IPS-NIHi7 (cell line): ENCODE measurements at regions not wholly inside any gene's neighbourhood (a gene's known extent, or its start where the extent isn't known, plus 50 kb on each side); places are given as distances from the start of the nearest gene placed in this dataset.
"Not testable (repeated sequence)": the region's sequence is repeated elsewhere in the genome, so short reads cannot be mapped to it uniquely, and the experiment has no call there.

Experiments
- DNase-seq: peaks from one replicate; pipeline ENCODE4 v3.0.0; 2012; ENCODE audit warnings: mixed read lengths; ENCODE audit errors: extremely low spot score

GRCh38 chr9:115400796-115401195, 282.8 kb upstream of the TNC start:
- DNase-seq, result no peak

GRCh38 chr9:115401756-115402327, 283.9 kb upstream of the TNC start:
- no peak for DNase-seq

DNA sequence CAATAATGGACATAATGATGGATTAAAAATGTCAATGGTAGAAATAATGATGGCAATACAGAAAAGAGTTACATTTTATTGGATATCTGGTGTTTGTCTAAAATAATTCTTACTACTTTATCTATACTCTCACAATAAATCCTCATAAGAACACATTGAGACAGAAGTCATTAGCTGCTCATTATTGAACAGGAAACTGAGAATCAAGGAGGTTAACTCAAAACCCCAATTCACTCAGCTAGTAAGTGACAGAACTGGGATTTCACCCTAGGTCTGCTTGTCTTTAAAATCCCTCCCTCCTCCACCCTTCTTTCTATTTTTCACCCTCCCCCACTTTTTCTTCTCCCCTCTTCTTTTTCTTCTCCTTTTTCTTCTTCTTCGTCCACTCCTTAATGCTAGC, 285.8 kb upstream of the TNC start:
- DNase-seq, result no peak

DNA sequence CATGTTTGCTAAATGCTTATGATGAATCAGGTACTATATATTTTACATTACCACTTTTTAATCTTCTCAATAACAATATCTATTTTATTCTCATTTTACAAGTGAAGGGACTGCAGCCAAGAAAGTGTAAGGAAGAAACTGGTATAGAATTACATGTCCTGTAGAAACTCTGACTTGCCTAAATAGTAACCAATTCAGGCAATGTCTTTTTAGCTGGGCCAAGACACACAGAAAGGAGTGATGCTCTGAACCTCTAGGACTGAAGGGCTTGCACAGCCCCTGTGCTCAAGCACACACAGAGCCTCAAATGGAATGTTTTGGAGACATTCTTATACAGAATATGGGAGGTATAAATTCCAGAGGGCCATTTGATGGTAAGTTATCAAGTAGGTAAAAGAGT, 286.4 kb upstream of the TNC start:
- DNase-seq, result no peak

DNA sequence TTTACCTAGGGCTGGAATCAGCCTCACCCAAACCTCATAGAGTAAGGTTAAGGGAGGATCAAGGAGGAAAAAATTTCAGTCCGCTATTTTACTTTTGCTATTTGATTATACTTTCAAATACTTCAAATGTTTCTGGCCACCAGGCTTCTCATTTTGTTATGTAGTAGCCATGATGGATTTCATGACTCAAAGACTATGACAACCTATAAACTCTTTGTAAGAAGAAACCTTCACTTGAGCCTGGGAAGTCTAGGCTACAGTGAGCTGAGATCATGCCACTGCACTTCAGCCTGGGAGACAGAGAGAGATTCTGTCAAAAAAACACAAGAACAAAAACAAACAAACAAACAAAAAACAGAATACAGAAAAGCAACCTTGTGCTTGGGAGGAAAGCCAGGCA, 293.6 kb upstream of the TNC start:
- no peak for DNase-seq

DNA sequence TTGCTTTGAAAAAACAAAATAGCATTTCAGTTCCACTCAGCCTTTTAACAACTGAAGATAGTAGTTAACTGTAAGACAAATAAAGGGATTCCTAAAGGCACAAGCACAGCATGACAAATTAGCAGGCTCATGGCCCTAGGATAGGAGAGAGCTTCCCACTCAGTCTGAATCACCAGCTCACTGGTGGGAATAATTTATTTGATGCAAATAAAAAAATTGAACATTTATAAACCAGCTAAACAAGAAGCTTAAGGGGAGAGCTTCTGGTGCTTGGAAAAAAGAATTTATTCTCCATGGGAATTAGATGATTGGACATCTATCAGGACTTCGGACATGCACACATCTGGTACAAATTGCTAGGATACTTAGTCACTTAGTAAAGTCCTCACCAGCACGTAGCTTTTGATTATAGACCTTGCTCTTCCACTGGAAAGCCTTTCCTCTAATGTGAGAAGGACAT, 294.1 kb upstream of the TNC start:
- no peak for DNase-seq

- no peak for DNase-seq
Measured at GRCh38 chr9:115412656-115413055, 294.7 kb upstream of the TNC start.

DNA sequence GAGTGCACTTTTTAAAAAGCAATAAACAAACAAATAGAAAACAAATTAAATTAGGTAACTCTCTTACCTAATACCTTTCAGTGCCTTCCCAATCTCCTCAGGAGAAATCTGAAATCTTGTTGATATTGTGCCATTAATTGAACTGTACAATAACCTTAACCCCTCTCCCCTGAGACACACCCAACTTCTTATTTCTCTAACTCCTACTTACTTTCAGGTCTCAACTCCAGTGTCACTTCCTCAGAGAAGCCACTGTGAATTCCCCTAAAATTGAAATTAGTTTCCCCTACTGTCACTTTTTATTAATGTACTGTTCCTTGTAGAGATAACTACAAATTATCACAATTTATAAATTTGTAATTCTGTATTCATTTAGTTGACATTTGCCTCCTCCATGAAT, 295.3 kb upstream of the TNC start:
- DNase-seq, result no peak

GRCh38 chr9:115413766-115414382, 295.9 kb upstream of the TNC start:
- no peak for DNase-seq

- DNase-seq, result no peak
Measured at GRCh38 chr9:115414561-115414960, 296.6 kb upstream of the TNC start.

DNA sequence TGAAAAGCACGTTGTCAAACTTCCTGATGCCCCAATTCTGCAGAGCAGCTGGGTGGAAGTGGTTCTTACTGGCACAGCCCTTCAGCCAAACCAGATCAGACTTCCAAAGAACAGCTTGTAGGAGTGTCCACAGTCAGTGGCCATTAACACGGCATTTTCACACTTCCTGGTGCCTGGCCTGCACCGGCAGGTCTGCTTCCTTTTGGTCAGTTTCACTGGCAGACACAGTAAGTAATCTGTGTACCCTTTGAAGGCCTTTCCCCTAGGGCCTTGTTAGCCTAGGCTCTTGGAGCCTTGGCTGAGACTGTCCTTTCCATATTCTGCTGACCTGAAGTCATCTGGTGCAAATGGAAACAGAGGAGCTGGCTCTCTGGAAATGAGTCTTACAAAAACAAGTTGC, 297.5 kb upstream of the TNC start:
- no peak for DNase-seq

DNA sequence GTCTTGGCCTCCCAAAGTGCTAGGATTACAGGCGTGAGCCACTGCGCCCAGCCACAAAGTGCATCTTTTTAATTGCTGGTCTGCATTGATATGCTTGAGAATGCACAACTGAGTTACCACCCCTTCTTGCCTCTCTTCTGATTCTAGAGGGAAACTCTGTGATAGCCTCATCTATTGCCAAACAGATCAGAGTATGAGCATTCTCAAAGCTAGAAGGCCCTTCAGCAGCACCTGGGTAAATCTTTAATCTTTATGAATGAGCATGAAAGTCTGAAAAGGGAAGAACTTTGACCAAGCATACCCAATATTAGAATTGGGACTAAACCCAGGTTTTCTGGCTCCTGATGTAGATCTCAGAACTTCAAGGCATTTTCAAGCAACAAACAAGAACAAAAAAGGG, 298.3 kb upstream of the TNC start:
- DNase-seq, result no peak

GRCh38 chr9:115418181-115418580, 300.2 kb upstream of the TNC start:
- not testable (repeated sequence) for DNase-seq

- no peak for DNase-seq
Measured at GRCh38 chr9:115422932-115423440, 305.0 kb upstream of the TNC start.

DNA sequence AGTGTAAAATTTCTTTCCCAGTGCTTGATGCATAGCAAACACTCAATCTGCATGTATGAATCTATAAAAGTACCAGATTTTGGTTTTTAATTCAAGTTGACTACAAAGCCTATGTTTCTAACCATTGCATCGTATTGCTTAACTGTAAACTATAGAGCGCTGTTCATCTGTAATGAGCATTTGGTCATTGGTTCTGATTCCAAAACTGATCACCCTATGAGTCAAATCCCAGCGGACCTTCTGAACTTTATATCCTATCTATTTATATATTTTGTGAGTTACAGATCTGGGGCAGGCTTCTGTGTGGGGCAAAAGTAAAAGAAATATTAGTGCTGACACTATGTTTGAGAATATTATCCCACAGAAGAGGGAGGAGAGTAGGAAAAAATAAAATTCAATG, 305.7 kb upstream of the TNC start:
- no peak for DNase-seq

DNA sequence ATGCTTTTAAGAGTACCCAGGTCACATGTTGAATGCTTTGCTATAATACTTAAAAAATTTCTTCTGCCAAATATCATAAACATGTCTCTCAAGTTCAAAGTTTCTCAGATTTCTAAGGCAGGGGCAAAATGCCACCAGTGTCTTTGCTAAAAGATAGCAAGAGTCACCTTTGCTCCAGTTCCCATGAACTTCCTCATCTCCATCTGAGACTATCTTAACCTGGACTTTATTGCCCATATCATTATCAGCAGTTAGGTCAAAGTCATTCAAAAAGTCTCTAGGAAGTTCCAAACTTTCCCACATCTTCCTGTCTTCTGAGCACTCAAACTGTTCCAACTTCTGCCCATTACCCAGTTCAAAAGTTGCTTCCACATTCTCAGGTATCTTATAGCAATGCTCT, 307.6 kb upstream of the TNC start:
- DNase-seq, result no peak

GRCh38 chr9:115437418-115437817, 319.5 kb upstream of the TNC start:
- DNase-seq, result no peak

- no peak for DNase-seq
Measured at GRCh38 chr9:115439641-115440040, 321.7 kb upstream of the TNC start.

GRCh38 chr9:115442054-115442453, 324.1 kb upstream of the TNC start:
- no peak for DNase-seq

GRCh38 chr9:115443890-115444289, 325.9 kb upstream of the TNC start:
- no peak for DNase-seq

DNA sequence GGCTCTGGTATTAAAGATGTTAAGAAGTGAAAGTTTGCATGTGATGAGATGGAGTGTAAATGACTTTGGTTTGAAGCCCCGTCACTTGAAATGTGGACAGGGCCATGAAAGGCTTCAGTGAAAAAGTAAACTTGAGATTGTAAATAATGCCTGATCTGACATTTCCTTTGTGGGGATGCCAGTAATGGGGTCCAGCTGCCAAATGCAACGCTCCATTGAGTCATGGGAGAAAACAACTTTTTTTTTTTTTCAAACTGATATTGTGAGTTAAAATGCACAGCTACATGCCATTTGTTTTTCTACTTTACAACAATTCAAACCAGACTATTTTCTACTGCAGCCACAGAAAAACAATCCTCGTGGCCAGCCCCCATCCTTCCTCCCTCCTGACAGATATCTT, 327.0 kb upstream of the TNC start:
- no peak for DNase-seq

GRCh38 chr9:115445655-115446054, 327.7 kb upstream of the TNC start:
- DNase-seq, result no peak

DNA sequence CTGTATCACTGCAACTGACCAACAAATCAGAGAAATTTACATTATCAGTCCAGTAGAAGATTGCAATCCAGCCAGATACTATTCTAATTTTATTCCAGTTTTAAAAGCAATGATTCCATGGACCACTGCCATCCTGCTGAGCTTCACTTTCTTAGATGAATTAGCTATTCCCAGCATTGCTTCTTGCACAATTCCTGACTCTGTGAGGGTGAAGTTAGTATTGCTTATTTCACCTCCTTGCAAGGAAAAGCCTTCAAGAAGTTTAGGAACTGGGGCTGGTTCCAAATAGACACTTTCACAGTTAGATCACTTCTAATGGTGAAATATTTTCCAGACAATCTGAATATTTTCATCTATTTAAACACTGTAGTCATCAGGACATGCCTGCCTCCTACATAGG, 338.6 kb upstream of the TNC start:
- DNase-seq, result no peak

DNA sequence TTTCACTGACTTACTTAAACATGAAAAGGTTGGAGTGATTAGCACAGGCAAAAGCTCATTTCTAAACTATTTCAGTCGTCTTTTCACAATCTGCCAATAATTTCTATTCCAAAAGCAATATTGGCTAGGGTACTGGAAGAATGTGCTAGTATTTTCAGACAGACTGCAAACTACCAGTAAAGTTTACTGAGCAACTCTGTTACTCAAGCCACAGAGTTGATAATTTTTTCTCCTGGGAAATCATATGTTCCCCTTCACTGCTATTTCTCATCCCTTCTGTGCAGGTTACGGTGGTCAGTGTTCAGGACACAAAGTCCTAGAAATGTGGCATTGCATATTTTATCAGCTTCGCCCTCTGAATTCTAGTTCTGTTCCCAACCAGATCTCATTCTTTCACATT, 343.3 kb upstream of the TNC start:
- no peak for DNase-seq
